Ishikawa (cell line): ENCODE measurements at regions not wholly inside any gene's neighbourhood (a gene's known extent, or its start where the extent isn't known, plus 50 kb on each side); places are given as distances from the start of the nearest gene placed in this dataset.

ENCODE experiments used
- CEBPB ChIP-seq: IDR thresholded peaks from 2 replicates; pipeline ENCODE4 v1.6.1; 2012
- EP300 ChIP-seq: IDR thresholded peaks from 2 replicates; pipeline ENCODE4 v1.6.1; 2012; ENCODE audit warnings: borderline replicate concordance
- FOXM1 ChIP-seq: IDR thresholded peaks from 2 replicates; pipeline ENCODE4 v1.6.1; 2012; ENCODE audit warnings: low read depth, borderline replicate concordance
- MAX ChIP-seq: IDR thresholded peaks from 2 replicates; pipeline ENCODE4 v1.6.1; 2012
- NFIC ChIP-seq: IDR thresholded peaks from 2 replicates; pipeline ENCODE4 v1.6.1; 2012
- RAD21 ChIP-seq: IDR thresholded peaks from 2 replicates; pipeline ENCODE4 v1.6.1; 2012; ENCODE audit warnings: low read depth
- REST ChIP-seq: IDR thresholded peaks from 2 replicates; pipeline ENCODE4 v1.6.1; 2012; ENCODE audit warnings: low read depth, mild to moderate bottlenecking
- TAF1 ChIP-seq: IDR thresholded peaks from 2 replicates; pipeline ENCODE4 v1.6.1; 2012; ENCODE audit warnings: low read depth, mild to moderate bottlenecking
- TCF12 ChIP-seq: IDR thresholded peaks from 2 replicates; pipeline ENCODE4 v1.6.1; 2012; ENCODE audit warnings: low read depth
- TEAD4 ChIP-seq: IDR thresholded peaks from 2 replicates; pipeline ENCODE4 v1.6.1; 2012
- YY1 ChIP-seq: IDR thresholded peaks from 2 replicates; pipeline ENCODE4 v1.6.1; 2012; ENCODE audit warnings: low read depth
- ZBTB7A ChIP-seq: IDR thresholded peaks from 2 replicates; pipeline ENCODE4 v1.6.1; 2012; ENCODE audit warnings: low read depth

GRCh38 chr15:60264566-60264965, 133.2 kb downstream of the ANXA2 start:
- TF ChIP-seq YY1 (no peak), EP300 (no peak), TCF12 (no peak), MAX (no peak), REST (no peak), TAF1 (no peak), CEBPB (no peak), ZBTB7A (no peak), TEAD4 (no peak), NFIC (no peak), RAD21 (no peak), FOXM1 (no peak)
